GM18867 (cell line): ENCODE measurements at regions not wholly inside any gene's neighbourhood (a gene's known extent, or its start where the extent isn't known, plus 50 kb on each side); places are given as distances from the start of the nearest gene placed in this dataset.
"Not testable (repeated sequence)": the region's sequence is repeated elsewhere in the genome, so short reads cannot be mapped to it uniquely, and the experiment has no call there.

Source experiments
- ATAC-seq: cut with Tn5 transposase; IDR thresholded peaks from one replicate; pipeline ENCODE4 v1.9.1; 2021; ENCODE audit warnings: mild to moderate bottlenecking, moderate library complexity; ENCODE audit not compliant: unreplicated experiment

DNA sequence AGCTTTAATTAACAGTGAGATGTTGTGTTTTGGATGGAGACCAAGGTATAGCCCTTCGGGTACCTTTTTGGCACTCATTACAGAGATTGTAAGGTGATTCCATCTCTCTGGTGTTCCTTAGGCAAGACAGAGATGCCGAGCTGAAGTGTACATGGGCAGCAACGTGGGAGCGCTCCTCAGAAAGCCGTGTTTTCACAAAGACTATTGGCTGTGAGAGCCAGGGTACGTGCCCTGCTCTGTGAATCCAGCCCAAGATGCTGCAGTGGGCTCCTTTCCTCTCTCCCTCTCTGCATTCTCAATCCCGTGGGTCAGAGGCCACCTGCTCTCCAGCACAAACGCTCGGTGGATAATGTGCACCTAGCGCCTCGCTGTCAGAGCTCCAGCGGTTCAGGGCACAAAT, 203.0 kb upstream of the EPHA4 start:
- no peak for ATAC-seq

DNA sequence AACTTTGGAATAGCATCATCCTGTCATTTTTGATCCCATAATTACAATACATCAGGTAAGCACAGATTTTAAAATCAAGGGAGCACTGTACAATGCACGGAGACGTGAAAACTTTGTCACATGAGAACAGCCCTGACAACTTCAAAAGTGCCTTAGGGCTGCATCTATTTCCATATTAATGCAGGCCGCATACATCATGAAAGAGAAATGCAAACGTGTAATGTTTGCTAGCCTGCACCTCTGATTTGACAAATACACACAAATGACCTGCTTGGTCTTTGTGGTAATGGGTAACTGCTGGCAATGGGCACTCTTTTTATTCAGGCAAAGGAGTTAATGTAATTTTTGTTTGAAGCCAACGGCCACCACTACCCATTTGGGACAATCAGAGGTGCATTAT, 202.0 kb upstream of the EPHA4 start:
- no peak for ATAC-seq

DNA sequence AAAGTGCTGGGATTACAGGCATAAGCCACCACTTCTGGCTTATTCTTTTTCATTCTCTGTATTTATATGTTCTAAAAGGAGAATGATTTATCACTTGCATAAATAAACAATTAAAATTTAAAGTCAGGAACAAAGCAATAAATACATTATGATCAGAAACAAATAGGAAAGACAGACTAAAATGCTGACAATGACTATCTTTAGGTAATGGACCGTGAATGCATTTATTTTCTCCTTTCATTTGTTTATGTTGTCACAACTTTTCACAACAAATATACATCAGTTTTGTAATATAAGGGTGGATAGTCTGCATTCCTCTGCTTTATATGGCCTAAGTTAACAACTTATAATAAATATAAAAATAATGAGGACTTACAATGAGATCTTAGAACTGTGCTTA, 199.2 kb upstream of the EPHA4 start:
- no peak for ATAC-seq

DNA sequence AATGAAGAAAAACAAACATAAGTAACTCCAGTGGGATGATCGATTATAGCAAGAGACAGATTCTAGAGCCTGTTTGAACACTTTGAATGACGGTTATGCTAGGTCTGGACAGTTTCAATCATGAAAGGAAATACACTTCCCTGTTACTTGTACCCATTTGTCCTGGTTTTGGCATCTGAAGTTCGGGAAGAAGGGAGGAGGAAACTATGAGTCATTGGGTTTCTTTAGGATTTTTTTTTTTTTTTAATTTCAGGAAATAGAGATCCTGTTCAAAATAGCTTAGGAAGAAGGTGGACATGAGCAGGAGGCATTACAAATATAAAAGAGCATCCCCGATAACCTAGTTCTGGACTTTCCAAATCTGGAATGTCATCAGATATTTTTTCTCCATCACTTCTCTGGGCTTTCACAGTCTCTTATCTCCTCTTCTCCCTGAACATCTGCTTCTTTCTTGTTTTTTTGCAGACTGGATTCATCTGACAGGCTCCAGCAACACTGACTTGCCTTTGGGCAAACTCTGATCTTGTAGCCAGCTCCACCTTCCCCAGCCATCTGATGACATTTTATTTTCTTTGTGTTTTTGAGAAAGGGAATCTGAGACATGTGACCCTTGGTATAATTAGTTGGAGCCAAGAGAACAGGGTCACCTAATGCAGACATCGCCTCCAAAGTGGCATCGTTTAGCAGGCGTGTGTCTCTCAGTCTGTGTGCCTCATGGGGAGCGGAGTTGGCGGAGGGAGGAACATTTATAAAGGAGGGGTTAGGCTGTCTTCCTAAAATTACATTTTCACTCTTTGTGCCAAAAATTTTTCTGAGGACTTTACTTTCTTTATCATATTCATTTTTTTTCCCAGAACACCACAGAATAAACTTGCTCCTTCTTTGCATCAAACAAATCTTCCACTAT, 195.3 kb upstream of the EPHA4 start:
- no peak for ATAC-seq

DNA sequence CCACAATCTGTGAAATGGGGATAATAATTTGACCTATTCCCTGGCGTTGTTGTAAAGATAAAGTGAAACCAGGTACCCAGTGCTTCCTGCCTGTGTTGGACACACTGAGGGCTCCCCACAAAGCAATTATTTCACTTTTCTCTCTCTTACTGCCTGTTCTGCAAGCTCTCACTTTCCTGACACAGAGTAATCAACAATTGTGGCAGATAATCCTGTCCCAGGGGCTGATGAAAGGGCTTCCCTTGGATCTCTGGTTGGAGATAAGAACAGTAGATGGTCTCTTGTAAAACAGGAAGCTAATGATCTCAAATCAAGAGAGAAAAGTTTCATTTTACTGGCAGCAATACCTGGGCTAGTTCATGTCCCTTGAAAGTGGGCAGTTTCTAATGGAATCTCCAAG, 190.4 kb upstream of the EPHA4 start:
- ATAC-seq = no peak

DNA sequence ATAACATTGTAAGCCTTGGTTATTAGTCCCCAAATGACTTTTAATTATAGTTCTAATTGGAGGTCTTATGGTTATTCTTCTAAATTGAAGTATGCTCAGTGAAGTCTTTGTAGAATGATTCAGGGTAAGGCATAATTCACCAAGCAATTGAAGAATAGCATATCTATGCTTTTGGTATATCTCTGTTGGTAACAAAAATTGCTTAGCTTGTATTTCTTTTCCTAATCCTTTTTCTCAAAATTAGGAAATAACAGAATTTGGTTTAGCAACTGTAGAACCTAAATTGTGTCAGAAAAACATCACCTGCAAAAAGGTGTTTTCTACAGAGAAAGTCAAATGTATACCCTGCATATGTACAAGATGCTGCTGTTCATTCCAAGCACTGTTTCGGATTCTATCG, 189.2 kb upstream of the EPHA4 start:
- no peak for ATAC-seq

DNA sequence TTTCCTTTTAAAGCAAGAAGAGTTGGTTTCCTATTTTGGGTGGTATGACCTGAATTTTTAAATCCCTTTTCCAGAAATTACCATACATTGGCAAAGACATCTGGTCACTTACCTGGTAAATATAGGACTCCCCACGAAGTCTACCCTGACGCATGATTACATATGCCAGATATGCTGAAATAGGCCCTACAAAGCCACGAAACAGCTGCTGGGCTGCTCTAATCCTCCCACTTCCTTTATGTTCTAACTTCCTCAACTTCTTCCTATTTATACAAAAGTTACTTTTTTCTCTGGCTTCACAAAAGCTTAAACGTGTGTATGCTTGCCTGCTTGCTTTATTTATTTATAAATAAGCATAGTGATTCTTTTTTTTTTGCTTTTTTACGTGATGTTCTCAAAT, 186.0 kb upstream of the EPHA4 start:
- ATAC-seq = no peak

DNA sequence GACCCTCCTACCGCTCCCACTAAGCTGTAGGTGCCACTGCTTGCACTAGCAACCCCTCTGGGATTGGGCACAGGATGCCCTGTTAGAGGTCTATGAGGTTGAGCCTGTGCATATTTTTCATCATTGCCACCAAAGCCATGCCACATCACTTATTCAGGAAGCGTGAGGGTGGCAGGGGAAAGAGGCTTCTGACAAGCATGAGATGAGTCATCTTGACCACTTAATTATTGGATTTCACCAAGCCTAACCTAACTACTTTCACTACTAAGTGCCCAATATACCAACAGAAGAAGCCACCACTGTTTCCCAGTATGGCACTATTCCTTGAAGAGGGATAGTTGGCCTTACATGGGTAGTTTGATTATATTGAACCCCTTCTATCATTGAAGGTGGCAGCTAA, 181.3 kb upstream of the EPHA4 start:
- no peak for ATAC-seq

DNA sequence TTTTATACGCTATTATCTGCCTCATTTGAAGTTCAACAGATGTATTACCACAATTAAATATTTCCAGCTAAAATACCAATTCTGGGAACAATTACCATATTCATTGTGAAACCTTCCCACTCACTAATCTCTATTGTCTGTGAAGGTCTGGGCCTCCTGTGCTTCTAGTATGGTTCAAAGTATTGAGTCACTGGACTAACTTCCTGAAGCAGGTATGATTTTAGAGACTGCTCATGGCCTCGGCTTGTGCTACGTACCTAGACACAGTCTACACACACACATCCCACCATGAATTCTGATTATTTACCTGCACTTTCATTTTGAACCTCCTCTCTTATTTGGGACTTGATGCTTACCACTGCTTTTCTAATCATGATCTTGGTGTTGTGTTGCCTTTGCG, 180.7 kb upstream of the EPHA4 start:
- ATAC-seq = no peak

DNA sequence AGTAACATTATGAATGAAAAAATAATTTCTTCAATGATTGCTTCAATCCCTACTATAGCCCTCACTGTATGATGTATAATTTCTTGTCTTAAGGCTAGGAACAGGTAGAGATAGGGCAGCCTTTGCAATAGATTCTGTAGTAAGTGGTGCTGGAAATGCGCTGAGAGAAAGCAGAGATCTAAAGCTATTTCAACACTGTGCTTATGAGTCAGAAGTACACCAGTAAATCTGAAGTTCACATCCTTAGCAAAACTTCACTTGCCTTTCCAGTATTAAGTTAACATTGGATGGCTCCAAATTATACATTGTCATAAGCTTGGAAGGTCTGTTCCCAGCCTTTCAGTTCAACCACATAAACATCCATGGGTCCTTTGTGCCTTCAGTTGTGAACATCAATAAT, 178.2 kb upstream of the EPHA4 start:
- ATAC-seq = no peak

DNA sequence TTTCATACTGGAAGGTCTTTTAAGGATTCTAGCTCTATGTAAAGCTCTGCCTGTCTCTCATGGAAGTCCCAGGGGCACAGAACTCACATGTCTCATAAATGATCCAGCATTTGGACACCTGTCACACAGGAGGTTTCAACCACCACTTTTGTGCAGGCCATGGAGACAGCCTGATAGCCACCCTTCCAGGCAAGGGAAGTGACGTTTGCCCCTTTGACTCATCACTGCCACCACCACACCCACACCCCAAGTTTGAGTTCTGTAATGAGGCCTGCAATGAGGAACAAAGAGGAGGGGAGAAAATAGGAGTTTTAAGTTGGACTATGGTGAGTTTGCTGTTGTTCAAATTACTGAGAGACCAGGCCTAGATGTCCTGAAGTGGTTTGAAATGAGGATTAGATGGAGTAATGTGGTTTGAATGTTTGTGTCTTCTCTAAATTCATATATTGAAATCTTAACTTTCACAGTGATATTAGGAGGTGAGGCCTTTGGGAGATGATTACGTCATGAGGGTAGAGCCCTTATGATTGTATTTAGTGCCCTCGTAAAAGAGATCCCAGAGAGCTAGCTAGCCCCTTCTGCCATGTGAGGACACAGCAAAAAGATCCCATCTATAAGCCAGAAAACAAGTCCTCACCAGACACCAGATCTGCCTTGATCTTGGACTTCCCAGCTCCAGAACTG, 175.3 kb upstream of the EPHA4 start:
- peak; percentile 65 for ATAC-seq

DNA sequence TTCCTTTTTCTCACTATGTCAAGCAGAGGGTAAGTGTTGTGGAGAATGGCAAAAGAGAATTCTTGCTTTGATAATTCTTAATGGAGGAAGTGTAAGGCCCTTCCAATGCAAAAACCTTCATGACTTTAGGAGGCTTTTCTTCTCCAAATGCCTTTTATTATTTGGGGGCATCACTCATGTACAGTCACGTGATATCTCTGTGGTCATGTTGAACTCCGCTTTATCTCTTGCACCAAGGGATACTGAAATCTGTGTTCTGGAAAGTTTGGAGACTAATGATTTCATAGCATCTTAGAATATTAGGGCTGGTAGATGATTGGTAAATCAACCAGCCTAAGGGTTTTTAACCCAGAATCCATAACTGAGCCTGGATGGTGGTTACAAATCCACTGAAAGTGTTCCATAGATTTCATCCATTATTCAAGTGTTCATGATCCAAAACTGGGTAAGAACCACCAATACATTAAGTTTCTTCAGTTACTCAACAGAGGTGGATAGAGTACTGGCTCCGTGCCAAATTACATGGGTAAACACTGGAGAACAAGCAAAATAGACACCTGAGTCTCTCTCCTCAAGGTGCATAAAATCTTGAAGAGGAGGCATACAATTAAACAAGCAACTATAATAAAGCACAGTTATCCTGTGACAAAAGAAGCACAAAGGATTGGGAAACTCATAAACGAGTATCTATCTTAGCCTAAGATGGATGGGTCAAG, 169.6 kb upstream of the EPHA4 start:
- ATAC-seq = no peak

DNA sequence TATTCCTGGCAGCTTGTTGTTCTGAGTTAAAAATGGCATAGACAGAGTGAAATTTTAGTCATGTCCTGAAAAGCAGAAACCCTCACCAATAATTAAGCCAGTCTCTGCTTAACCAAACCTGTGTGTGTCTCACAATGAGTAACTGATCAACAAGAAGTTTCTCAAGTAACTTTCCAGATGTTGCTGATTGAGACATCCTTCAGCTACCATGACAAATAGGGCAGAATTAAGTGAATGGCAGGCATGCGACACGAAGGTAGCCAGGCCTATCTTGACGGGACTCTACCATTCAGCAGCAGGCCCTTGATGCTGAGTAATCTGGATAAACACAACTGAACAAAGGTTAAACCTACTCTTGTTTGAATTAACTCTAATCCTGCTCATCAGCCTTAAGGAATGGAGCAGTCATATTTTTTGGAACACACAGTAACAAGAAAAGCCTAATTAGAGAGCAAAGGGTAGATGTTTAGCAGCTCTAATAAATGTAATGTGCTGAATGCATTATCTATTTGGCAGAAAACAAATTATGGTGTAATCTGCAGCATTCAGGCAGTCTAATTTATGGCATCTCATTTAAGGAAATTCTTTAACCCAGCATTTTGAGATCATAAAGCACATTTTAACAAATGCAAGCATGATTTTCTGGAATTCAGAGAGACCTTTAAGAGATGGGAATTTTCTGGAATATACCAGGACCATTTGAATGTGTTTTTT, 159.5 kb upstream of the EPHA4 start:
- no peak for ATAC-seq

DNA sequence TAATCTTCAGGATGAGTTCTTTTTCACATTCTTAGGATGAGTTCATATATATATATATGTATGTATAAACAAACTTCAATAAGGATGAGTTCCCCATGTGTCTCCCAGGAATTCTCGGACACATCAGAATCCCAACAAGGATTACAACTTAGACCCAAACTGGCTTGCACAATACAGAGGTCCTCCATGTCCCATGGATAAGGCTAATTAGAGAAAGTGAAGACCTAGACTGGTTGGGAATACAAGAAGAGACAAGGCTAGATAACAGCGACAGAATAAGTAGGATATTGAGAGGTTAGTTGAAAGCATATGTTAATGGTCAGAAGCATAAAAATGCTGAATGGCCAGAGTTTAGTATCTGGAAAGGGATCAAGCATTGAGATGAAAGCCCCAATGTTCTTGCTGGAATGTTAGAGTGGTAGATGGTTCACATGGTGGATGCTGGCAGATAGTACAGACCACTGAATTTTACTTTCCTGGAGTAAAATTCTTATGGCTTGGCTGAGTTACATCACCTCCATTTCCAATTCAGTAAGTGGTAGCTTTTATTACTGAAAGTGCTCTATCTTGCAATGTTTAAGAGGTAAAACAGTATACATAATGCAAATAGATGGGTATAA, 154.9 kb upstream of the EPHA4 start:
- no peak for ATAC-seq

DNA sequence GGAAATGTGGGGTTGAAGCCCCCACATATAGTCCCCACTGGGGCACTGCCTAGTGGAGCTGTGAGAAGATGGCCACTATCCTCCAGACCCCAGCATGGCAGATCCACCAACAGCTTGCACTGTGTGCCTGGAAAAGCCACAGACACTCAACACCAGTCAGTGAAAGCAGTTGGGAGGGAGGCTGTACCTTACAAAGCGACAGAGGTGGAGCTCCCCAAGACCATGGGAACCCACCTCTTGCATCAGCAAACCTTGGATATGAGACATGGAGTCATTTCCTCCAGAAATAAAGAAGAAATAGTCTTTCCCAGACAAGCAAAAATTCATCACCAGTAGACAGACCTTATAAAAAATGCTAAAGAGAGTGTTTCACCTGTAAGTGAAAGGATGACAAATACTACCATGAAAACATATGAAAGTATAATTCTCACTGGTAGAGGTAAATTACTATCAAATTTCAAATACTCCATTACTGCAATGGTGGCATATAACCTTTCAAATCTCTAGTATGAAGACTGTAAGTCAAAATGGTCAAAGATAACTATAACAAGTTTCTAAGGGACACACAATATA, 152.6 kb upstream of the EPHA4 start:
- no peak for ATAC-seq

DNA sequence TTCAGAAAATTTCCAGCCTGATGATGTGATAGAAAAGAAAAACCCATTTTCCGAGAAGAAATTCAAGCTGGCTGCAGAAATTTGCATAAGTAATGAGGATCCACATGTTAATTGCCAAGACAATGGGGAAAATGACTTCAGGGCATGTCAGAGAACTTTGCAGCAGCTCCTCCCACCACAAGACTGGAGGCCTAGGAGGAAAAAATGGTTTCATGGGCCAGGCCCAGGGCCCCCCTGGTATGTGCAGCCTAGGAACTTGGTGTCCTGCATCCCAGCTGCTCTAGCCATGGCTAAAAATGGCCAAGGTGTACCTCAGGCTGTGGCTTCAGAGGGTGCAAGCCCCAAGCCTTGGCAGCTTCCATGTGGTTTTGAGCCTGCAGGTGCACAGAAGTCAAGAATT, 152.0 kb upstream of the EPHA4 start:
- not testable (repeated sequence) for ATAC-seq

DNA sequence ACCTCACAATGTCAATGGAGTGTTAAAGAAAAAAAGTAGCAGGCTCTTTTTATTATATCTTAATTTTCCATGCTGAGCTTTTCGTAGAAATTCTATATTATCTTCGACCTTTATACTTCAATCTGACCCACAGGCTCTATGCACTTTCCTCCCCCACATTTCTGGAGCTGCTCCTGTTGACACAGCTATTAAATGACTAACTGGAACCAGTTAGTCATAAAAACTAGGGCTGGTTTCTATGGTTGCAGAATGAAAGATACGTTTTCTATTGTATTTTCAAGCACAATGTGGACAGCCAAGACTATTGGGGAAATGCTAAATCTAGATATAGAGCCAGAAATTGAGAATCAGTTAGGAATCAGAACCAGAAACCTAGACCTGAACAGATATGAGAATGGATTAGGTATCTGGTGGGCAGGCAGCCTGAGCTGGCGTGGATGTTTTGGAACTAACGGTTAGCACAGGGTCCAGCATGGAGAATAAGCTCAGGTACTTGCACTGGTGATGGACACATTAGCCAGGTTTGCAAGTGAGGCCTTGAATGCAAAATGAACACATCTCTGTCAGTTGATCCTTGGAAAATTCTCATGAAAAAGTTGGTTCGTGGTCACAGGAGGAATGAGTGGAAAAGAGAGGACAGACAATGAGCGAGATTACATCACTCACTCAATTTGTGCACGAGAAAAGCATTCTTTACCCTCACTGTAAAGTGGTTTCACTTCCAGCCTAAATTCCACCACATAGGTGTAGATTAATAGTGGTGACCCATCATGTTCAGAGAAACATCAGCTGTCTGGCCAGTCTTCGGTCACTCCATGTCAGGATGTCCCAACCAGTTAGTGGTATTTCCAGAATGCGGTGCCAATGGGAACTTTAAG, 144.6 kb upstream of the EPHA4 start:
- no peak for ATAC-seq

DNA sequence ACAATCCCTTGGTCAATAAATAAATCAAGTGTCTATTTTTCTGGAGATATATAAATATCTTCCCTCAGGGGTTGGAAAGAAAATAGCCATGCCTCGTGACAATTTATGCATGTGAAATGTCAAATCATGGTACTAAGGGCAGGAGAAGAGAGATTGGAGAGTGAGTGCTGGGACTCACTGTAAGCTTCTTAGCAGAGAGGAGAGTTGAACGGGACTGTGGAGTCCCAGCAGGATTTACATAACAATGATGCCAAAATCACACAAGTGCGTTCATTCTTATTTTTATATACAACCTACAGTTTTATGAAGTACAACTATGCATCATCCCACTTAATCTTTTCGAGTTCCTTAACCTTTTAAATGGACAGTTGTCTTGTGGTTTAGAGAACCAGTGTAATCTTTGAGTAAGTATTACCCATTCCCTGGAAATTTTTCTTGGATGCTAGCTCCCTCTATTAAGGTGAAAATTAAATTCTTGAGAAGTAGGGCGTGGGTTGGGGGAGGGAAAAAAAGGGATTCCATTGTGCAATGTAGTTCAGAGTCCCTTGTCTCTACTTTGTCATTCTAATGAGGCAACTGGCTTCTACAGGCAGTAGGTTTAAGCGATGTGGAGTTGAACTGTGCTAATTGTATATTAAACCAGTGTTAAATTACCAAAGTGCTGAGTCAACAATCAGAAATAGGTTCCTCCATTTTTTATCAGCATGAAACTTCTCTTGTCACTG, 143.6 kb upstream of the EPHA4 start:
- ATAC-seq = no peak

DNA sequence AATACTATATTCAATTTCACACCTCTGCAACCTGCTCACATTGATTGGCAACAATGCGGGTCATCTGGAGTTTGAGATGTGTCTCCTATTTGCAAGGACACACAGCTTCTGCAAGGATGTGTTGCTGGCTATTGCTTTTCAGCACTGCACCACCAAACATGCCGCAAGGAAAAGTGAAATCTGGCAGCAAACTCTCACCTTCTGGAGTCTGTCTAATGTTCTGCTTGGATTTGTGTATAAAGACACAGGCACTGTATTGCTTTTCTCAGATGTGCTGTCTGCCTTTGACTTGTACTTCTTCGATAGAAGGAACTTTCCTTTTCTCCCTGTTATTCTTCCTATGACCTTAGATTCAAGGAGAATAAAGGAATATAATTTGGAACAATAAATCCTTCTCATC, 138.6 kb upstream of the EPHA4 start:
- no peak for ATAC-seq
